Keratinocyte (primary cell): ENCODE measurements at regions not wholly inside any gene's neighbourhood (a gene's known extent, or its start where the extent isn't known, plus 50 kb on each side); places are given as distances from the start of the nearest gene placed in this dataset.

Experiments
- DNase-seq: peaks from one replicate; pipeline ENCODE4 v3.0.0-alpha.2; 2011; ENCODE audit warnings: low read depth, missing footprints, low spot score
- FAIRE-seq: peaks from 2 replicates; lab custom pipeline; 2011; peaks lifted over from hg19 to GRCh38; lab: Jason Lieb, UNC
- H2AFZ ChIP-seq: 2 replicates; pipeline ENCODE4 v1.6.0; 2012; ENCODE audit warnings: low read length, control low read depth, inconsistent platforms; ENCODE audit not compliant: control insufficient read depth
- H3K27ac ChIP-seq: 2 replicates; pipeline ENCODE4 v1.5.1; 2011; ENCODE audit warnings: low read length; ENCODE audit not compliant: control insufficient read depth, insufficient read depth
- H3K27me3 ChIP-seq: 3 replicates; pipeline ENCODE4 v1.6.0; 2011; ENCODE audit warnings: low read length; ENCODE audit not compliant: control insufficient read depth, insufficient read depth; ENCODE audit errors: extremely low read depth
- H3K36me3 ChIP-seq, 2 experiments: 2 replicates in 1 of 2; 3 replicates in 1 of 2; pipeline ENCODE4 v1.5.1; 2011; ENCODE audit warnings: low read length in 2 of 2, mild to moderate bottlenecking in 1 of 2; ENCODE audit not compliant: control insufficient read depth in 2 of 2, insufficient read depth in 2 of 2; ENCODE audit errors: extremely low read depth in 1 of 2
- H3K4me1 ChIP-seq: 3 replicates; pipeline ENCODE4 v1.5.1; 2011; ENCODE audit warnings: low read length; ENCODE audit not compliant: control insufficient read depth, insufficient read depth; ENCODE audit errors: extremely low read depth
- H3K4me2 ChIP-seq: 3 replicates; pipeline ENCODE4 v1.6.0; 2011; ENCODE audit warnings: low read depth, low read length; ENCODE audit not compliant: control insufficient read depth, insufficient read depth; ENCODE audit errors: extremely low read depth
- H3K4me3 ChIP-seq, 3 experiments: fragments of 200-600 bp in 1 of 3; sonication (generic) in 1 of 3; 2 replicates in 2 of 3; 3 replicates in 1 of 3; pipeline ENCODE4 v1.5.1; 2011 to 2016; ENCODE audit warnings: low read length in 3 of 3, mild to moderate bottlenecking in 3 of 3, control low read depth in 2 of 3, inconsistent platforms in 1 of 3, low read depth in 1 of 3, mixed read lengths in 1 of 3, mixed run types in 1 of 3, moderate library complexity in 1 of 3; ENCODE audit not compliant: control insufficient read depth in 2 of 3, insufficient read depth in 2 of 3; ENCODE audit errors: extremely low read depth in 1 of 3
- H3K79me2 ChIP-seq: 2 replicates; pipeline ENCODE4 v1.6.0; 2012; ENCODE audit warnings: low read length; ENCODE audit not compliant: control insufficient read depth, insufficient read depth
- H3K9ac ChIP-seq: 3 replicates; pipeline ENCODE4 v1.6.0; 2011; ENCODE audit warnings: low read length; ENCODE audit not compliant: control insufficient read depth, insufficient read depth; ENCODE audit errors: extremely low read depth
- H3K9me1 ChIP-seq: 3 replicates; pipeline ENCODE4 v1.6.0; 2011; ENCODE audit warnings: low read length; ENCODE audit not compliant: control insufficient read depth, insufficient read depth; ENCODE audit errors: extremely low read depth
- H3K9me3 ChIP-seq: 2 replicates; pipeline ENCODE4 v1.5.1; 2012; ENCODE audit warnings: low read depth, low read length; ENCODE audit not compliant: control insufficient read depth
- H4K20me1 ChIP-seq: 3 replicates; pipeline ENCODE4 v1.6.0; 2011; ENCODE audit warnings: low read length; ENCODE audit not compliant: control insufficient read depth, insufficient read depth; ENCODE audit errors: extremely low read depth
- EZH2 ChIP-seq: IDR thresholded peaks from one replicate; pipeline ENCODE4 v1.6.1; 2012; ENCODE audit warnings: inconsistent platforms, mild to moderate bottlenecking, low read length, moderate library complexity
- dilution Hi-C: fragments of 300-500 bp; cut with MboI; formaldehyde crosslinking; loops from one replicate; pipeline ENCODE4 v1.7.0; 2020; ENCODE audit warnings: low sequenced_read_pairs; ENCODE audit not compliant: extremely low pct_ligation_motif_present
- TF ChIP-seq, protein P1 (sequence below), 3 experiments: IDR thresholded peaks in 1 of 3; conservative IDR thresholded peaks in 1 of 3; optimal IDR thresholded peaks in 1 of 3; 2 replicates in 2 of 3; 3 replicates in 1 of 3; pipeline versions ENCODE3 to v1.5.1; 2011; ENCODE audit warnings: low read length in 3 of 3, mild to moderate bottlenecking in 3 of 3, moderate library complexity in 2 of 3, control low read depth in 1 of 3, inconsistent platforms in 1 of 3; ENCODE audit not compliant: insufficient read depth in 2 of 3; ENCODE audit errors: extremely low read depth in 1 of 3

DNA sequence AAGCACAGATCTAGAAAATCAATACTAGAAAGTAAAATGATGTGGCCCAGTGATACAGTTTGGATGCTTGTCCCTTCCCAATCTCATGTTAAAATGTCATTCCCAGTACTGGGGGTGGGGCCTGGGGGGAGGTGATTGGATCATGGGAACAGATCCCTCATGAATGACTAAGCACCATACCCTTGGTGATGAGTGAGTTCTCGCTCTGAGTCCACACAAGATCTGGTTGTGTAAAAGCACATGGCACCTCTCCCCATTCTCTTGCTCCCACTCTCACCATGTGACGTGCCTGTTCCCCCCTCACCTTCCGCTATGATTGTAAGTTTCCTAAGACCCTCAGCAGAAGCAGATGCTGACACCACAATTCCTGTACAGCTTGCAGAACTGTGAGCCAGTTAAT, 234.2 kb upstream of the CDH6 start:
- no peak for FAIRE-seq
- Histone ChIP-seq H3K4me1 (no peaks in the 10 kb centered on the region), H2AFZ (no peak overlapping the region), H3K9me3 (peaks cover 2% of the 10 kb centered on the region), H3K27ac (no peak overlapping the region), H3K27me3 (no peaks in the 10 kb centered on the region), H3K9me1 (no peaks in the 10 kb centered on the region), H3K9ac (no peak overlapping the region), H3K4me2 (no peak overlapping the region), H3K79me2 (no peaks in the 10 kb centered on the region), H3K36me3 (no peaks in the 10 kb centered on the region), H3K4me3 (no peak overlapping the region), H4K20me1 (no peaks in the 10 kb centered on the region)
- dilution Hi-C loops: no loop called here
- DNase-seq: no peak
- TF ChIP-seq, protein P1, sequence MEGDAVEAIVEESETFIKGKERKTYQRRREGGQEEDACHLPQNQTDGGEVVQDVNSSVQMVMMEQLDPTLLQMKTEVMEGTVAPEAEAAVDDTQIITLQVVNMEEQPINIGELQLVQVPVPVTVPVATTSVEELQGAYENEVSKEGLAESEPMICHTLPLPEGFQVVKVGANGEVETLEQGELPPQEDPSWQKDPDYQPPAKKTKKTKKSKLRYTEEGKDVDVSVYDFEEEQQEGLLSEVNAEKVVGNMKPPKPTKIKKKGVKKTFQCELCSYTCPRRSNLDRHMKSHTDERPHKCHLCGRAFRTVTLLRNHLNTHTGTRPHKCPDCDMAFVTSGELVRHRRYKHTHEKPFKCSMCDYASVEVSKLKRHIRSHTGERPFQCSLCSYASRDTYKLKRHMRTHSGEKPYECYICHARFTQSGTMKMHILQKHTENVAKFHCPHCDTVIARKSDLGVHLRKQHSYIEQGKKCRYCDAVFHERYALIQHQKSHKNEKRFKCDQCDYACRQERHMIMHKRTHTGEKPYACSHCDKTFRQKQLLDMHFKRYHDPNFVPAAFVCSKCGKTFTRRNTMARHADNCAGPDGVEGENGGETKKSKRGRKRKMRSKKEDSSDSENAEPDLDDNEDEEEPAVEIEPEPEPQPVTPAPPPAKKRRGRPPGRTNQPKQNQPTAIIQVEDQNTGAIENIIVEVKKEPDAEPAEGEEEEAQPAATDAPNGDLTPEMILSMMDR (optimal IDR thresholded peaks at IDR 0.05 in 1 of 3, IDR thresholded peaks at IDR 0.05 in 1 of 3, conservative IDR thresholded peaks at IDR 0.05 in 1 of 3; ENCODE audit: extremely low read depth in 1 of 3, insufficient read depth in 2 of 3, low read length in 3 of 3): no peak
- TF ChIP-seq EZH2: no peak

DNA sequence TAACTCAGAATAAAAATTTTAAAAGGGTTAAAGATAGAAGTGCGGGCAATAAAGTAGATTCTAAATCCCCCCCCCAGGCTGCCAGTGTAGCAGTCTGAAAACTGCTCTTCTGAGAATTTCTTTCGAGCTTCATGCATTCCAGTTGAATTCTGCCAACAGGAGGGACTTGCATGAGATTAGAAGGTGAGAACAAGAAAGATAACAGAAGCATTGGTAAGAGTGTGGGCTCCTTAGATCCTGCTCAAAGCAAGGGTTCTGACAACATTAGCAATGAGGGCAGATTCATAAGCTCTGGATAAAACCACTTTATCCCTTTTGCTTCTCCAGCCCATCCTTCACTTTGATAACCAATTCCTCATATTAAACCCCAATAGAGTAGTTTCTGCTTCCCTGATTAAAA, 235.9 kb upstream of the CDH6 start:
- H3K9ac ChIP-seq: no peak overlapping the region
- no peaks in the 10 kb centered on the region for H4K20me1 ChIP-seq
- no peaks in the 10 kb centered on the region for H3K9me1 ChIP-seq
- H3K4me3 ChIP-seq: no peak overlapping the region
- H3K27me3 ChIP-seq: no peaks in the 10 kb centered on the region
- dilution Hi-C loops: no loop called here
- DNase-seq (no peak), FAIRE-seq (no peak)
- H3K27ac ChIP-seq: no peak overlapping the region
- TF ChIP-seq EZH2: no peak
- TF ChIP-seq, protein P1 (optimal IDR thresholded peaks at IDR 0.05 in 1 of 3, IDR thresholded peaks at IDR 0.05 in 1 of 3, conservative IDR thresholded peaks at IDR 0.05 in 1 of 3; ENCODE audit: extremely low read depth in 1 of 3, insufficient read depth in 2 of 3, low read length in 3 of 3): no peak
- H3K4me1 ChIP-seq: no peaks in the 10 kb centered on the region
- H3K9me3 ChIP-seq: peaks cover 2% of the 10 kb centered on the region
- no peaks in the 10 kb centered on the region for H3K79me2 ChIP-seq
- H2AFZ ChIP-seq: no peak overlapping the region
- H3K4me2 ChIP-seq: no peak overlapping the region
- no peaks in the 10 kb centered on the region for H3K36me3 ChIP-seq
